Mucosa of stomach (tissue), 1 donor: ENCODE measurements at regions not wholly inside any gene's neighbourhood (a gene's known extent, or its start where the extent isn't known, plus 50 kb on each side); places are given as distances from the start of the nearest gene placed in this dataset.
"Not testable (repeated sequence)": the region's sequence is repeated elsewhere in the genome, so short reads cannot be mapped to it uniquely, and the experiment has no call there.

Source experiments
- H3K27me3 ChIP-seq: one replicate; pipeline ENCODE4 v1.7.0; 2013; ENCODE audit warnings: mild to moderate bottlenecking, low read length; ENCODE audit not compliant: control insufficient read depth, insufficient read depth
- H3K36me3 ChIP-seq: one replicate; pipeline ENCODE4 v1.7.0; 2013; ENCODE audit warnings: low read length; ENCODE audit not compliant: control insufficient read depth, insufficient read depth
- H3K4me1 ChIP-seq: one replicate; pipeline ENCODE4 v1.7.0; 2013; ENCODE audit warnings: mild to moderate bottlenecking, low read length; ENCODE audit not compliant: control insufficient read depth, insufficient read depth
- H3K4me3 ChIP-seq: one replicate; pipeline ENCODE4 v1.7.0; 2013; ENCODE audit warnings: low read length
- H3K9ac ChIP-seq: one replicate; pipeline ENCODE4 v1.7.0; 2013; ENCODE audit warnings: mild to moderate bottlenecking, low read length, moderate library complexity
- H3K9me3 ChIP-seq: one replicate; pipeline ENCODE4 v1.7.0; 2013; ENCODE audit warnings: mild to moderate bottlenecking, low read length, moderate library complexity; ENCODE audit not compliant: control insufficient read depth
- donor health status: Pancreatic carcinoma.

- Histone ChIP-seq H3K27me3 (no peaks in the 10 kb centered on the region), H3K9me3 (no peaks in the 10 kb centered on the region), H3K4me1 (no peaks in the 10 kb centered on the region), H3K9ac (no peak overlapping the region), H3K36me3 (no peaks in the 10 kb centered on the region), H3K4me3 (no peak overlapping the region)
These were observed 118.9 kb upstream of the KLF14 start for GRCh38 chr7:130852867-130853266.

- Histone ChIP-seq H3K27me3 (no peaks in the 10 kb centered on the region), H3K4me3 (no peak overlapping the region), H3K4me1 (no peaks in the 10 kb centered on the region), H3K36me3 (no peaks in the 10 kb centered on the region), H3K9me3 (no peaks in the 10 kb centered on the region), H3K9ac (no peak overlapping the region)
These were observed 119.7 kb upstream of the KLF14 start for GRCh38 chr7:130853503-130854279.

- Histone ChIP-seq H3K36me3 (no peaks in the 10 kb centered on the region), H3K9me3 (no peaks in the 10 kb centered on the region), H3K9ac (no peak overlapping the region), H3K4me3 (no peak overlapping the region), H3K4me1 (no peaks in the 10 kb centered on the region), H3K27me3 (no peaks in the 10 kb centered on the region)
These were observed 120.5 kb upstream of the KLF14 start for GRCh38 chr7:130854481-130854880.

GRCh38 chr7:130856866-130857265, 122.9 kb upstream of the KLF14 start:
- Histone ChIP-seq H3K36me3 (no peaks in the 10 kb centered on the region), H3K9me3 (no peaks in the 10 kb centered on the region), H3K4me3 (no peak overlapping the region), H3K9ac (no peak overlapping the region), H3K27me3 (no peaks in the 10 kb centered on the region), H3K4me1 (no peaks in the 10 kb centered on the region)

- not testable (repeated sequence) for H3K4me3 ChIP-seq, H3K36me3 ChIP-seq, H3K4me1 ChIP-seq, H3K27me3 ChIP-seq, H3K9me3 ChIP-seq, H3K9ac ChIP-seq
These were observed 126.8 kb upstream of the KLF14 start for GRCh38 chr7:130860832-130861231.

GRCh38 chr7:130865408-130866236, 131.6 kb upstream of the KLF14 start:
- Histone ChIP-seq H3K9me3 (no peaks in the 10 kb centered on the region), H3K4me3 (no peak overlapping the region), H3K36me3 (no peaks in the 10 kb centered on the region), H3K4me1 (peaks cover 6% of the 10 kb centered on the region), H3K27me3 (no peaks in the 10 kb centered on the region), H3K9ac (no peak overlapping the region)

- peaks cover 6% of the 10 kb centered on the region for H3K4me1 ChIP-seq
- H3K27me3 ChIP-seq: no peaks in the 10 kb centered on the region
- no peaks in the 10 kb centered on the region for H3K36me3 ChIP-seq
- H3K4me3 ChIP-seq: no peak overlapping the region
- H3K9ac ChIP-seq: no peak overlapping the region
- H3K9me3 ChIP-seq: no peaks in the 10 kb centered on the region
These were observed 133.0 kb upstream of the KLF14 start for GRCh38 chr7:130867039-130867438.

GRCh38 chr7:130867581-130868136, 133.7 kb upstream of the KLF14 start:
- Histone ChIP-seq H3K27me3 (no peaks in the 10 kb centered on the region), H3K9ac (no peak overlapping the region), H3K4me1 (peaks cover 6% of the 10 kb centered on the region), H3K36me3 (no peaks in the 10 kb centered on the region), H3K9me3 (no peaks in the 10 kb centered on the region), H3K4me3 (no peak overlapping the region)

- H3K4me1 ChIP-seq: peaks cover 6% of the 10 kb centered on the region
- H3K36me3 ChIP-seq: no peaks in the 10 kb centered on the region
- no peaks in the 10 kb centered on the region for H3K27me3 ChIP-seq
- H3K4me3 ChIP-seq: no peak overlapping the region
- no peak overlapping the region for H3K9ac ChIP-seq
- H3K9me3 ChIP-seq: no peaks in the 10 kb centered on the region
These were observed 134.1 kb upstream of the KLF14 start for GRCh38 chr7:130868139-130868538.

GRCh38 chr7:130869918-130870317, 135.9 kb upstream of the KLF14 start:
- Histone ChIP-seq H3K9ac (no peak overlapping the region), H3K9me3 (no peaks in the 10 kb centered on the region), H3K27me3 (no peaks in the 10 kb centered on the region), H3K36me3 (no peaks in the 10 kb centered on the region), H3K4me3 (no peak overlapping the region), H3K4me1 (peaks cover 6% of the 10 kb centered on the region)

GRCh38 chr7:130872341-130872740, 138.3 kb upstream of the KLF14 start:
- H3K36me3 ChIP-seq: no peaks in the 10 kb centered on the region
- H3K9me3 ChIP-seq: no peaks in the 10 kb centered on the region
- H3K4me1 ChIP-seq: peaks cover 6% of the 10 kb centered on the region
- no peak overlapping the region for H3K9ac ChIP-seq
- no peak overlapping the region for H3K4me3 ChIP-seq
- no peaks in the 10 kb centered on the region for H3K27me3 ChIP-seq

GRCh38 chr7:130872756-130873448, 138.9 kb upstream of the KLF14 start:
- no peaks in the 10 kb centered on the region for H3K27me3 ChIP-seq
- H3K36me3 ChIP-seq: no peaks in the 10 kb centered on the region
- peaks cover 6% of the 10 kb centered on the region for H3K4me1 ChIP-seq
- H3K9me3 ChIP-seq: no peaks in the 10 kb centered on the region
- no peak overlapping the region for H3K4me3 ChIP-seq
- H3K9ac ChIP-seq: no peak overlapping the region
